Endothelial cell of umbilical vein (primary cell): ENCODE measurements at regions not wholly inside any gene's neighbourhood (a gene's known extent, or its start where the extent isn't known, plus 50 kb on each side); places are given as distances from the start of the nearest gene placed in this dataset.

Experiments
- BruUV-seq: library from RNA; stranded (reverse); fragments of 400-500 nt; replicated peaks from 2 replicates; lab custom pipeline; 2021; lab: Mats Ljungman, UMichigan
- CTCF ChIA-PET: fragments of 300-600, 350-600 bp; sonication (Branson Sonifier 250); formaldehyde crosslinking; loops from one replicate; lab custom pipeline; 2021; ENCODE audit warnings: antibody characterized with exemption, inconsistent platforms; lab: Charles Lee
- POLR2A ChIA-PET: fragments of 300-600, 350-600 bp; sonication (Branson Sonifier 250); formaldehyde crosslinking; loops from one replicate; lab custom pipeline; 2021; ENCODE audit warnings: antibody characterized with exemption, inconsistent platforms; lab: Charles Lee
- DNase-seq: peaks from one replicate; pipeline ENCODE4 v3.0.0-alpha.2; 2011; ENCODE audit warnings: low read depth, low spot score
- FAIRE-seq: peaks from 2 replicates; lab custom pipeline; 2011; peaks lifted over from hg19 to GRCh38; lab: Jason Lieb, UNC
- H2AFZ ChIP-seq: 2 replicates; pipeline ENCODE4 v1.6.0; 2012; ENCODE audit warnings: low read depth, low read length, control low read depth, inconsistent platforms
- H3K27ac ChIP-seq: 2 replicates; pipeline ENCODE4 v1.5.1; 2011; ENCODE audit warnings: low read depth, mild to moderate bottlenecking, control low read depth, low read length, moderate library complexity; ENCODE audit not compliant: insufficient read depth
- H3K27me3 ChIP-seq, 2 experiments: 2 replicates each; pipeline versions ENCODE4 v1.6.0 to v1.6.1; 2011; ENCODE audit warnings: low read length in 2 of 2, mixed read lengths in 1 of 2; ENCODE audit not compliant: control insufficient read depth in 2 of 2, insufficient read depth in 2 of 2
- H3K36me3 ChIP-seq, 2 experiments: 2 replicates in 1 of 2; 3 replicates in 1 of 2; pipeline ENCODE4 v1.5.1; 2011; ENCODE audit warnings: low read length in 2 of 2, mild to moderate bottlenecking in 1 of 2, moderate library complexity in 1 of 2; ENCODE audit not compliant: control insufficient read depth in 2 of 2, insufficient read depth in 2 of 2; ENCODE audit errors: extremely low read depth in 1 of 2
- H3K4me1 ChIP-seq: 3 replicates; pipeline ENCODE4 v1.5.1; 2011; ENCODE audit warnings: mild to moderate bottlenecking, low read length; ENCODE audit not compliant: control insufficient read depth, insufficient read depth; ENCODE audit errors: extremely low read depth
- H3K4me2 ChIP-seq: 2 replicates; pipeline ENCODE4 v1.6.1; 2011; ENCODE audit warnings: low read length, control low read depth, mixed read lengths; ENCODE audit not compliant: insufficient read depth
- H3K4me3 ChIP-seq, 3 experiments: fragments of 200-600 bp in 1 of 3; sonication (generic), shearing (Covaris generic) in 1 of 3; replicated peaks in 1 of 3; 2 replicates each; pipeline ENCODE4 v1.5.1; 2011 to 2016; ENCODE audit warnings: control low read depth in 3 of 3, low read length in 3 of 3, mild to moderate bottlenecking in 2 of 3, inconsistent platforms in 1 of 3, low read depth in 1 of 3, moderate library complexity in 1 of 3; ENCODE audit not compliant: insufficient read depth in 1 of 3
- H3K79me2 ChIP-seq: 2 replicates; pipeline ENCODE4 v1.6.0; 2012; ENCODE audit warnings: low read length, inconsistent platforms; ENCODE audit not compliant: control insufficient read depth, insufficient read depth
- H3K9ac ChIP-seq: replicated peaks from 2 replicates; pipeline ENCODE3; 2011; ENCODE audit warnings: low read length, control low read depth; ENCODE audit not compliant: insufficient read depth; ENCODE audit errors: extremely low read depth
- H3K9me1 ChIP-seq: replicated peaks from 3 replicates; pipeline ENCODE4 v1.6.0; 2011; ENCODE audit warnings: mild to moderate bottlenecking, low read length; ENCODE audit not compliant: control insufficient read depth, insufficient read depth; ENCODE audit errors: extremely low read depth
- H3K9me3 ChIP-seq: replicated peaks from 2 replicates; pipeline ENCODE4 v1.5.1; 2012; ENCODE audit warnings: low read length, inconsistent platforms; ENCODE audit not compliant: control insufficient read depth, insufficient read depth
- H4K20me1 ChIP-seq: replicated peaks from 2 replicates; pipeline ENCODE3; 2011; ENCODE audit warnings: mild to moderate bottlenecking, low read length; ENCODE audit not compliant: control insufficient read depth, insufficient read depth; ENCODE audit errors: extremely low read depth
- CTCF ChIP-seq, 2 donors: IDR thresholded peaks; 1 replicate in 1 of 2; 2 replicates in 1 of 2; pipeline ENCODE4 v1.5.1; 2011; ENCODE audit warnings: low read length in 2 of 2, mild to moderate bottlenecking in 2 of 2, moderate library complexity in 2 of 2, control low read depth in 1 of 2, inconsistent platforms in 1 of 2, low read depth in 1 of 2; ENCODE audit not compliant: insufficient read depth in 1 of 2; ENCODE audit errors: extremely low read depth in 1 of 2
- EZH2 ChIP-seq: IDR thresholded peaks from 2 replicates; pipeline ENCODE4 v1.6.1; 2012; ENCODE audit warnings: borderline replicate concordance, low read depth, mild to moderate bottlenecking, moderate library complexity, low read length, inconsistent platforms; ENCODE audit not compliant: severe bottlenecking
- FOS ChIP-seq: IDR thresholded peaks from 2 replicates; pipeline ENCODE4 v1.6.1; 2011; ENCODE audit warnings: mild to moderate bottlenecking, low read length, moderate library complexity, borderline replicate concordance; ENCODE audit not compliant: insufficient read depth
- GATA2 ChIP-seq: IDR thresholded peaks from 2 replicates; pipeline ENCODE4 v1.7.0; 2011; ENCODE audit warnings: low read depth, mild to moderate bottlenecking, moderate library complexity, mixed read lengths, low read length; ENCODE audit not compliant: insufficient read length, insufficient read depth
- JUN ChIP-seq: IDR thresholded peaks from 2 replicates; pipeline ENCODE4 v1.6.1; 2011; ENCODE audit warnings: borderline replicate concordance, low read depth; ENCODE audit not compliant: insufficient read length, insufficient read depth
- MAX ChIP-seq: IDR thresholded peaks from 2 replicates; pipeline ENCODE4 v1.6.1; 2011; ENCODE audit not compliant: insufficient read depth, insufficient read length
- MYC ChIP-seq: IDR thresholded peaks from one replicate; pipeline ENCODE4 v1.6.1; 2011; ENCODE audit warnings: mild to moderate bottlenecking, low read depth, low read length
- POLR2A ChIP-seq: IDR thresholded peaks from 2 replicates; pipeline ENCODE4 v1.6.1; 2012; ENCODE audit warnings: low read depth, mild to moderate bottlenecking, control low read depth, low read length
- POLR2AphosphoS5 ChIP-seq: IDR thresholded peaks from 2 replicates; pipeline ENCODE4 v1.6.1; 2012; ENCODE audit warnings: low read depth, mild to moderate bottlenecking, control low read depth, low read length, moderate library complexity; ENCODE audit not compliant: insufficient read depth
- dilution Hi-C: fragments of 300-500 bp; cut with MboI; formaldehyde crosslinking; loops from one replicate; pipeline ENCODE4 v1.15.0; 2019; ENCODE audit warnings: low sequenced_read_pairs; ENCODE audit not compliant: extremely low pct_ligation_motif_present
- intact Hi-C: fragments of 100-400 bp; cut with micrococcal nuclease; formaldehyde crosslinking; loops from one replicate; pipeline ENCODE4 v1.10.0; 2022

GRCh38 chr5:130978475-130978874 is 186.6 kb downstream of the HINT1 start:
- no peaks in the 10 kb centered on the region for H3K79me2 ChIP-seq
- no peak overlapping the region for H3K27ac ChIP-seq
- H3K9ac ChIP-seq: no peak overlapping the region
- H3K4me2 ChIP-seq: no peak overlapping the region
- no TSS peak for BruUV-seq
- H3K9me1 ChIP-seq: no peaks in the 10 kb centered on the region
- no peaks in the 10 kb centered on the region for H4K20me1 ChIP-seq
- no peak for DNase-seq
- intact Hi-C loops (no loop called here), dilution Hi-C loops (no loop called here)
- no peaks in the 10 kb centered on the region for H3K27me3 ChIP-seq
- FAIRE-seq: no peak
- no peaks in the 10 kb centered on the region for H3K4me1 ChIP-seq
- ChIA-PET POLR2A (no interaction called here), CTCF (no interaction called here)
- H3K36me3 ChIP-seq: no peaks in the 10 kb centered on the region
- TF ChIP-seq EZH2 (no peak), MAX (no peak), JUN (no peak), FOS (no peak), GATA2 (no peak), MYC (no peak), CTCF (IDR thresholded peaks at IDR 0.05; ENCODE audit: extremely low read depth in 1 of 2, insufficient read depth in 1 of 2, low read depth in 1 of 2, low read length in 2 of 2) (no peak), POLR2A (no peak), POLR2AphosphoS5 (no peak)
- no peak overlapping the region for H3K4me3 ChIP-seq
- no peaks in the 10 kb centered on the region for H3K9me3 ChIP-seq
- no peak overlapping the region for H2AFZ ChIP-seq
